Lower leg skin (tissue), 3 donors: ENCODE measurements at regions not wholly inside any gene's neighbourhood (a gene's known extent, or its start where the extent isn't known, plus 50 kb on each side); places are given as distances from the start of the nearest gene placed in this dataset.

Experiments
- CTCF ChIP-seq, 3 donors: fragments of 450-650 bp; IDR thresholded peaks; one replicate each; pipeline ENCODE4 v1.5.1; 2016; ENCODE audit warnings: antibody characterized with exemption in 3 of 3, mild to moderate bottlenecking in 3 of 3, moderate library complexity in 2 of 3
- POLR2A ChIP-seq, 2 donors: fragments of 450-650 bp; IDR thresholded peaks; one replicate each; pipeline ENCODE4 v1.6.1; 2016 to 2017; ENCODE audit warnings: antibody characterized with exemption in 2 of 2, mild to moderate bottlenecking in 1 of 2, moderate library complexity in 1 of 2

- TF ChIP-seq CTCF (IDR thresholded peaks at IDR 0.05), result no peak
- no peak for TF ChIP-seq POLR2A (IDR thresholded peaks at IDR 0.05)
Observed at GRCh38 chr9:107940616-107941595, 451.3 kb upstream of the KLF4 start.
